Fibroblast of the conjunctiva (primary cell): ENCODE measurements at regions not wholly inside any gene's neighbourhood (a gene's known extent, or its start where the extent isn't known, plus 50 kb on each side); places are given as distances from the start of the nearest gene placed in this dataset.

Experiments used
- DNase-seq: peaks from one replicate; pipeline ENCODE4 v3.0.0-alpha.2; 2010; ENCODE audit warnings: low read depth

GRCh38 chr1:214928574-214928973, 154.0 kb upstream of the KCNK2 start:
- DNase-seq = no peak

- DNase-seq = no peak
These were observed 149.2 kb upstream of the KCNK2 start for GRCh38 chr1:214933375-214933774.

GRCh38 chr1:214934045-214934444, 148.5 kb upstream of the KCNK2 start:
- no peak for DNase-seq

GRCh38 chr1:214935258-214935657, 147.3 kb upstream of the KCNK2 start:
- DNase-seq = no peak

- no peak for DNase-seq
These were observed 143.4 kb upstream of the KCNK2 start for GRCh38 chr1:214939180-214939579.

GRCh38 chr1:214941061-214941460, 141.5 kb upstream of the KCNK2 start:
- no peak for DNase-seq

- no peak for DNase-seq
These were observed 139.5 kb upstream of the KCNK2 start for GRCh38 chr1:214943054-214943453.

GRCh38 chr1:214946615-214947014, 135.9 kb upstream of the KCNK2 start:
- no peak for DNase-seq

GRCh38 chr1:214952648-214953047, 129.9 kb upstream of the KCNK2 start:
- no peak for DNase-seq

- no peak for DNase-seq
These were observed 128.5 kb upstream of the KCNK2 start for GRCh38 chr1:214953901-214954616.

- no peak for DNase-seq
These were observed 128.0 kb upstream of the KCNK2 start for GRCh38 chr1:214954617-214954949.

- DNase-seq = peak; percentile 98
These were observed 125.0 kb upstream of the KCNK2 start for GRCh38 chr1:214957330-214958137.

- no peak for DNase-seq
These were observed 124.1 kb upstream of the KCNK2 start for GRCh38 chr1:214958486-214958885.

- DNase-seq = peak; percentile 21
These were observed 116.2 kb upstream of the KCNK2 start for GRCh38 chr1:214966346-214966745.

GRCh38 chr1:214967865-214968575, 114.5 kb upstream of the KCNK2 start:
- DNase-seq = no peak

GRCh38 chr1:214970016-214970415, 112.5 kb upstream of the KCNK2 start:
- DNase-seq = no peak

GRCh38 chr1:214971071-214971470, 111.5 kb upstream of the KCNK2 start:
- no peak for DNase-seq

GRCh38 chr1:214974002-214974401, 108.5 kb upstream of the KCNK2 start:
- DNase-seq = no peak

GRCh38 chr1:214976665-214977064, 105.9 kb upstream of the KCNK2 start:
- DNase-seq = no peak

- DNase-seq = no peak
These were observed 105.4 kb upstream of the KCNK2 start for GRCh38 chr1:214977110-214977509.

- DNase-seq = no peak
These were observed 104.7 kb upstream of the KCNK2 start for GRCh38 chr1:214977700-214978374.

- no peak for DNase-seq
These were observed 103.3 kb upstream of the KCNK2 start for GRCh38 chr1:214979191-214979590.
